Activated CD8-positive, alpha-beta T cell treated with anti-CD3 and anti-CD28 coated beads for 36 hours (primary cell): ENCODE measurements at regions not wholly inside any gene's neighbourhood (a gene's known extent, or its start where the extent isn't known, plus 50 kb on each side); places are given as distances from the start of the nearest gene placed in this dataset.

ENCODE experiments used
- ATAC-seq: fragments of 200-7000 bp; cut with Tn5 transposase; one replicate; pipeline ENCODE4 v1.10.0; 2021; ENCODE audit warnings: mild to moderate bottlenecking, moderate library complexity
- CTCF ChIA-PET: fragments of 350-600 bp; sonication (Branson Sonifier 250); formaldehyde crosslinking; loops from one replicate; lab custom pipeline; 2021; ENCODE audit warnings: antibody characterized with exemption; lab: Charles Lee
- POLR2A ChIA-PET: fragments of 350-600 bp; sonication (Branson Sonifier 250); formaldehyde crosslinking; loops from one replicate; lab custom pipeline; 2021; ENCODE audit warnings: antibody characterized with exemption; lab: Charles Lee
- DNase-seq: peaks from one replicate; pipeline ENCODE4 v3.0.0-alpha.2; 2020
- H3K27ac Mint-ChIP-seq: one replicate; pipeline ENCODE4 v1.8.0; 2021; ENCODE audit warnings: mild to moderate bottlenecking, mixed read lengths
- H3K27me3 Mint-ChIP-seq: one replicate; pipeline ENCODE4 v1.8.0; 2021; ENCODE audit warnings: mixed read lengths
- H3K36me3 Mint-ChIP-seq: one replicate; pipeline ENCODE4 v1.8.0; 2021; ENCODE audit warnings: low read depth, mixed read lengths
- H3K4me1 Mint-ChIP-seq: one replicate; pipeline ENCODE4 v1.8.0; 2021; ENCODE audit warnings: low read depth, mixed read lengths
- H3K4me3 Mint-ChIP-seq: one replicate; pipeline ENCODE4 v1.8.0; 2021; ENCODE audit warnings: mild to moderate bottlenecking, moderate library complexity, mixed read lengths
- H3K9me3 Mint-ChIP-seq: one replicate; pipeline ENCODE4 v1.8.0; 2021; ENCODE audit warnings: mixed read lengths
- intact Hi-C: fragments of 100-400 bp; cut with micrococcal nuclease; formaldehyde crosslinking; loops from one replicate; pipeline ENCODE4 v1.10.0; 2022
- TF ChIP-seq, protein P1 (sequence below): fragments of 200-600 bp; IDR thresholded peaks from one replicate; pipeline ENCODE4 v1.8.0; 2022; ENCODE audit warnings: antibody characterized with exemption, mild to moderate bottlenecking

DNA sequence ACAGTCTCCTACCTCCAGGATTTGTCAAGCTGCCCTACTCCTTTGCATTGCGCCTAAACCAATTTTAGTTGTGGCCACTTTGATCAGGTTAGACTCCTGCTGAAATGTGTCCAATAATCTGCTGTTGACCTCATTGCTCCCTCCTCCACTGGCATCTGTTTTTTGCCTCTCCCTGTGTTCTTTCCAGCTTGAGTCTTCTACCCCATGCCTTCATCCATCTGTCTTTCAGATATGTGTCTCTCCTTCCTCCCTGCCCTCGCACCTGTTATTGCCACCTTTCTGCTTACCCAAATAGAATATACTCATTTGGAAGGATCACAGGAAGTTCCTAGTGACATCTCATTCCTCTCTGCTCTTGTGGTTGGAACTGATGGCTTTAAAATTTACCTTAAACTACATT, 366.6 kb upstream of the CLNK start:
- no peak for DNase-seq
- no peak for ATAC-seq
- POLR2A ChIA-PET: interaction anchor here (1.2 kb wide), 1 partner anchor 16 kb away, joined by 3 read pairs; no protein-coding TSS in a partner anchor
- Mint-ChIP-seq H3K36me3 (peaks cover 1% of the 10 kb centered on the region), H3K27ac (no peak overlapping the region), H3K4me3 (no peak overlapping the region), H3K27me3 (no peaks in the 10 kb centered on the region), H3K4me1 (no peaks in the 10 kb centered on the region), H3K9me3 (no peaks in the 10 kb centered on the region)
- intact Hi-C loops: no loop called here
- TF ChIP-seq, protein P1, sequence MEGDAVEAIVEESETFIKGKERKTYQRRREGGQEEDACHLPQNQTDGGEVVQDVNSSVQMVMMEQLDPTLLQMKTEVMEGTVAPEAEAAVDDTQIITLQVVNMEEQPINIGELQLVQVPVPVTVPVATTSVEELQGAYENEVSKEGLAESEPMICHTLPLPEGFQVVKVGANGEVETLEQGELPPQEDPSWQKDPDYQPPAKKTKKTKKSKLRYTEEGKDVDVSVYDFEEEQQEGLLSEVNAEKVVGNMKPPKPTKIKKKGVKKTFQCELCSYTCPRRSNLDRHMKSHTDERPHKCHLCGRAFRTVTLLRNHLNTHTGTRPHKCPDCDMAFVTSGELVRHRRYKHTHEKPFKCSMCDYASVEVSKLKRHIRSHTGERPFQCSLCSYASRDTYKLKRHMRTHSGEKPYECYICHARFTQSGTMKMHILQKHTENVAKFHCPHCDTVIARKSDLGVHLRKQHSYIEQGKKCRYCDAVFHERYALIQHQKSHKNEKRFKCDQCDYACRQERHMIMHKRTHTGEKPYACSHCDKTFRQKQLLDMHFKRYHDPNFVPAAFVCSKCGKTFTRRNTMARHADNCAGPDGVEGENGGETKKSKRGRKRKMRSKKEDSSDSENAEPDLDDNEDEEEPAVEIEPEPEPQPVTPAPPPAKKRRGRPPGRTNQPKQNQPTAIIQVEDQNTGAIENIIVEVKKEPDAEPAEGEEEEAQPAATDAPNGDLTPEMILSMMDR: no peak
- CTCF ChIA-PET: no interaction called here

DNA sequence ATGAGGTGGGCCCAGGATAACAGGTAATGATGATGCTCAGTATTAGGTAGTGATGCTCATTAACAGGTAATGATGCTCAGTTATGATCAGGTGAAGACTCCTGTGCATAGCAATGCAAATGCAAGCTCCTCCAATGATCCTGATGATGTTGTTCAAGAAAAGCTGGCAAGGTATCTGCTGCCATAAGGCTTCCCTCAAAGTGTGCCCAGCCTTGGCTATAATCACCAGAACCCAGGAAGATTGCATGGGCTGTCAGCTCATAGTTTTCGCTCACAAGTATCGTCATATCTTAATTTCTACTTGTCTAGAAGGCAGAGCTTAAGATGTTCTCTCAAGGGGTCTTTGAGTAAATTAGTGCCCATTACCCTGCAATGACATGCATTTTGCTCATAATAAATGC, 366.2 kb upstream of the CLNK start:
- no peaks in the 10 kb centered on the region for H3K4me1 Mint-ChIP-seq
- POLR2A ChIA-PET: no interaction called here
- TF ChIP-seq, protein P1: no peak
- CTCF ChIA-PET: no interaction called here
- H3K4me3 Mint-ChIP-seq: no peak overlapping the region
- intact Hi-C loops: no loop called here
- no peaks in the 10 kb centered on the region for H3K9me3 Mint-ChIP-seq
- ATAC-seq (no peak), DNase-seq (no peak)
- peaks cover 1% of the 10 kb centered on the region for H3K36me3 Mint-ChIP-seq
- H3K27me3 Mint-ChIP-seq: no peaks in the 10 kb centered on the region
- no peak overlapping the region for H3K27ac Mint-ChIP-seq

DNA sequence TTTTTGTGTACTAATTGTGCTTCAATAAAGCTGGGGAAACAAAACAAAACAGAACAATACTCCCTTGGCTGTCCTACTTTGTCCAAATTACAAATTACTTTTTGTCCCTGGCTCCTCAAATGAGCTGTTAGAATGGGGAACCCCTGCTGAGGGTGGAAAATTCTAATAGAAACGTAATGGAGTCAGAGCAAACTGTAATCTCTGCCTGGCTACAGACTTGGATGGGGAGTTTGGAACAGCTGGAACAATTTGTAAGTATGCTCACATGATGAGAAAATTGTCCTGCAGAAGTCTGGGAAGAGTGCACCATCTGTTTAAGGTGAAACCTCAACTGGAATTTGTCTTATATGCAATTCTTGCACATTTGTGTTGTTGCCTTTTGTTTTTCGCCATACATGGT, 364.4 kb upstream of the CLNK start:
- ChIA-PET CTCF (no interaction called here), POLR2A (no interaction called here)
- ATAC-seq (no peak), DNase-seq (no peak)
- peaks cover 3% of the 10 kb centered on the region for H3K9me3 Mint-ChIP-seq
- intact Hi-C loops: no loop called here
- no peaks in the 10 kb centered on the region for H3K27me3 Mint-ChIP-seq
- H3K27ac Mint-ChIP-seq: no peak overlapping the region
- no peak overlapping the region for H3K4me3 Mint-ChIP-seq
- TF ChIP-seq, protein P1: no peak
- H3K36me3 Mint-ChIP-seq: peaks cover 1% of the 10 kb centered on the region
- no peaks in the 10 kb centered on the region for H3K4me1 Mint-ChIP-seq

DNA sequence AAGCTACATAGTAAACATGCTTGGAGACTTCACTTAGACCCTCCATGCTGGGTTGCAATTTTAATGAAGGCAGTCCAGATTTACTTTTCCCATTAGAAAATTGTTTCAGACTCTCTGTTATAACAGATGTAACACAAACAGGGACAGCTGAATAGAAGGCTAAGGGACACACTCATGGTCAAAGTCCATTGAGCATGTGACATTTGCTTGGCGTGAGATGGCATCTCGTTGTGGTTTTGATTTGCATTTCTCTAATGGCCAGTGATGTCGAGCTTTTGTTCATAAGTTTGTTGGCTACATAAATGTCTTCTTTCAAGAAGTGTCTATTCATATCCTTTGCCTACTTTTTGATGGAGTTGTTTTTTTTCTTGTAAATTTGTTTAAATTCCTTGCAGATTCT, 358.2 kb upstream of the CLNK start:
- no peaks in the 10 kb centered on the region for H3K27me3 Mint-ChIP-seq
- ChIA-PET POLR2A (no interaction called here), CTCF (no interaction called here)
- intact Hi-C loops: no loop called here
- H3K36me3 Mint-ChIP-seq: peaks cover 1% of the 10 kb centered on the region
- H3K27ac Mint-ChIP-seq: no peak overlapping the region
- peaks cover 3% of the 10 kb centered on the region for H3K9me3 Mint-ChIP-seq
- no peaks in the 10 kb centered on the region for H3K4me1 Mint-ChIP-seq
- no peak overlapping the region for H3K4me3 Mint-ChIP-seq
- TF ChIP-seq, protein P1: no peak
- ATAC-seq (no peak), DNase-seq (no peak)

DNA sequence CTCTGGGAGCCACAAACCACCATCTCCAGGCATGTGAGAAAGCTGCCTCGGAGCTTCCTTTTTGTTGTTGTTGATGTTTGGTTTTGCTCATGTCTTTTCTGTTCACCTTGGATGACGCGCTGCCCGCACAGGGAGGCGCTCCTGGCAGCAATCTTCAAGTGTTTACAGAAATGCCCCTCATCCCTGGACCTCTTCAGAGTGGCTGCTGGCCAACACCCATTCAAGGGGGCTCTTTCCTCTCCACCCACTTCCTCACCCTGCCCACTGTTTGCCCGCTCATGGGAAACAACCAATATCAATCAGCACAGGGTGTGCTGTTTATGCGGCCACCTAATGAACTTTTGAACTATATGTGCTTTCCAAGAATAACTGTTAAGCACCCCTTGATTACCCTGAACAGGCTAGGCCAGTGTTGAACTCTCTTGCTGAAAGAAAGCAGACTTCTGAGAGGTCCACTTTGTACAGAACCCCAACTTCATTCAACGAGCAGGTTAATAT, 355.1 kb upstream of the CLNK start:
- no peak overlapping the region for H3K27ac Mint-ChIP-seq
- ATAC-seq: no peak
- POLR2A ChIA-PET: no interaction called here

More for the DNA sequence above, 355.1 kb upstream of the CLNK start:
- intact Hi-C loops: no loop called here
- Mint-ChIP-seq H3K4me3 (no peak overlapping the region), H3K36me3 (no peaks in the 10 kb centered on the region), H3K9me3 (no peaks in the 10 kb centered on the region), H3K27me3 (no peaks in the 10 kb centered on the region), H3K4me1 (no peaks in the 10 kb centered on the region)
- DNase-seq: no peak
- CTCF ChIA-PET: no interaction called here
- TF ChIP-seq, protein P1: no peak
